Right lobe of liver (tissue), 6 donors: ENCODE measurements at regions not wholly inside any gene's neighbourhood (a gene's known extent, or its start where the extent isn't known, plus 50 kb on each side); places are given as distances from the start of the nearest gene placed in this dataset.
A peak's percentile ranks its signal among the peaks of the same experiment; 100 is the strongest.

ENCODE experiments used
- ATAC-seq, 4 donors: fragments of 200-7000 bp; cut with Tn5 transposase; one replicate each; pipeline ENCODE4 v1.9.1; 2020; ENCODE audit warnings: mild to moderate bottlenecking in 4 of 4, moderate library complexity in 4 of 4
- DNase-seq, 3 donors: peaks; one replicate each; pipeline ENCODE4 v3.0.0-alpha.2; 2020
- H3K27ac ChIP-seq, 3 donors: fragments of 200-600 bp; one replicate each; pipeline ENCODE4 v1.8.0; 2022
- H3K27me3 ChIP-seq, 2 donors: fragments of 200-600 bp; one replicate each; pipeline ENCODE4 v1.8.0; 2022
- H3K36me3 ChIP-seq, 4 donors: fragments of 200-600 bp; sonication (generic) in 1 of 4; one replicate each; pipeline versions ENCODE4 v1.5.1 to v1.8.0; 2017 to 2022; ENCODE audit warnings: control low read depth in 1 of 4
- H3K4me1 ChIP-seq, 4 donors: fragments of 200-600 bp; sonication (generic) in 1 of 4; one replicate each; pipeline versions ENCODE4 v1.5.1 to v1.8.0; 2017 to 2022; ENCODE audit warnings: control low read depth in 1 of 4
- H3K4me3 ChIP-seq, 3 donors: fragments of 200-600 bp; one replicate each; pipeline ENCODE4 v1.8.0; 2022
- H3K9me3 ChIP-seq, 4 donors: fragments of 200-600 bp; sonication (generic) in 1 of 4; one replicate each; pipeline versions ENCODE4 v1.5.1 to v1.8.0; 2017 to 2022; ENCODE audit warnings: control low read depth in 1 of 4
- CTCF ChIP-seq, 4 donors: fragments of 200-600 bp in 3 of 4; fragments of 450-650 bp in 1 of 4; IDR thresholded peaks; one replicate each; pipeline versions ENCODE4 v1.5.1 to v1.8.0; 2016 to 2022; ENCODE audit warnings: antibody characterized with exemption in 4 of 4, mild to moderate bottlenecking in 2 of 4
- POLR2A ChIP-seq: fragments of 450-650 bp; IDR thresholded peaks from one replicate; pipeline ENCODE4 v1.6.1; 2017; ENCODE audit warnings: antibody characterized with exemption, mild to moderate bottlenecking
- whole genome bisulfite sequencing: methylation state at CpG from one replicate; pipeline ENCODE4 v1.1.6; 2018; ENCODE audit warnings: low coverage, low lambda C conversion rate; ENCODE audit not compliant: insufficient coverage; ENCODE audit errors: missing lambda C conversion rate; 5-methylcytosine and 5-hydroxymethylcytosine counted together
- intact Hi-C, 2 donors: fragments of 100-400 bp; cut with DNase I; formaldehyde crosslinking; loops; one replicate each; pipeline versions ENCODE4 v1.11.2 to v1.14.1; 2022
- donor health status: DM: no; HTN: yes; CAD: no.
- donor health status: DM: no; HTN: no; CAD: no.
- donor health status: DM: no; HTN: no; CAD: no.
- donor health status: DM: no; HTN: yes; CAD: no.
- donor health status: DM: no; HTN: yes; CAD: no.

- peak; percentile 86 to 92 (median 88) for ATAC-seq
- peak overlapping the region in 2 of 3 donors; percentile 48 to 78 for H3K27ac ChIP-seq
- DNase-seq = peak; percentile 86 to 88 (median 88)
- H3K4me1 ChIP-seq = peaks cover 0 to 11% (median 5%) of the 10 kb centered on the region in 4 donors
- intact Hi-C loops = no loop called here
- TF ChIP-seq CTCF (IDR thresholded peaks at IDR 0.05) (no peak), POLR2A (no peak)
- no peak overlapping the region for H3K4me3 ChIP-seq
- no peaks in the 10 kb centered on the region for H3K27me3 ChIP-seq
- H3K36me3 ChIP-seq = no peaks in the 10 kb centered on the region
- H3K9me3 ChIP-seq = no peaks in the 10 kb centered on the region
- 35% methylated on average over 11 of the region's 14 CpGs for whole genome bisulfite sequencing
Measured at GRCh38 chr20:57940868-57941522, 231.2 kb upstream of the PMEPA1 start.

GRCh38 chr20:57940376-57940775 lies 230.6 kb upstream of the PMEPA1 start:
- no peak overlapping the region for H3K4me3 ChIP-seq
- H3K9me3 ChIP-seq = no peaks in the 10 kb centered on the region
- TF ChIP-seq POLR2A (no peak), CTCF (IDR thresholded peaks at IDR 0.05) (no peak)
- peak overlapping the region in 2 of 3 donors; percentile 24 to 48 for H3K27ac ChIP-seq
- ATAC-seq = no peak
- peaks cover 0 to 11% (median 5%) of the 10 kb centered on the region in 4 donors for H3K4me1 ChIP-seq
- H3K36me3 ChIP-seq = no peaks in the 10 kb centered on the region
- DNase-seq = no peak
- intact Hi-C loops = no loop called here
- H3K27me3 ChIP-seq = no peaks in the 10 kb centered on the region
- WGBS = 96% methylated on average over 3 of the region's 4 CpGs

- Histone ChIP-seq H3K9me3 (no peaks in the 10 kb centered on the region), H3K4me1 (peaks cover 0 to 11% (median 5%) of the 10 kb centered on the region in 4 donors), H3K4me3 (no peak overlapping the region), H3K27me3 (no peaks in the 10 kb centered on the region), H3K27ac (no peak overlapping the region), H3K36me3 (no peaks in the 10 kb centered on the region)
- 81% methylated on average over 2 of the region's 3 CpGs for WGBS
- DNase-seq (no peak), ATAC-seq (no peak)
- intact Hi-C loops = no loop called here
- TF ChIP-seq CTCF (IDR thresholded peaks at IDR 0.05) (no peak), POLR2A (no peak)
Measured at GRCh38 chr20:57939499-57939898, 229.7 kb upstream of the PMEPA1 start.

GRCh38 chr20:57938158-57939108 lies 228.6 kb upstream of the PMEPA1 start:
- H3K36me3 ChIP-seq = no peaks in the 10 kb centered on the region
- TF ChIP-seq POLR2A = no peak
- no peak for TF ChIP-seq CTCF (IDR thresholded peaks at IDR 0.05)
- DNase-seq = no peak
- no peak for ATAC-seq
- intact Hi-C loops = no loop called here
- no peak overlapping the region for H3K4me3 ChIP-seq
- no peaks in the 10 kb centered on the region for H3K9me3 ChIP-seq
- peaks cover 0 to 11% (median 5%) of the 10 kb centered on the region in 4 donors for H3K4me1 ChIP-seq
- H3K27ac ChIP-seq = no peak overlapping the region
- 57% methylated on average over 18 of the region's 19 CpGs for WGBS
- H3K27me3 ChIP-seq = no peaks in the 10 kb centered on the region
